ENCODE measurements at regions not wholly inside any gene's neighbourhood (a gene's known extent, or its start where the extent isn't known, plus 50 kb on each side); places are given as distances from the start of the nearest gene placed in this dataset.

- Histone ChIP-seq H3K36me3 (no peaks in the 10 kb centered on the region), H3K4me1 (no peaks in the 10 kb centered on the region), H3K27me3 (no peaks in the 10 kb centered on the region), H3K4me3 (no peak overlapping the region), H3K9me3 (peaks cover 0 to 32% (median 0%) of the 10 kb centered on the region in 4 donors), H3K27ac (no peak overlapping the region)
- TF ChIP-seq POLR2A (IDR thresholded peaks at IDR 0.05) (no peak), EP300 (IDR thresholded peaks at IDR 0.05) (no peak), CTCF (IDR thresholded peaks at IDR 0.05) (no peak)
- no peak for DNase-seq (ENCODE audit: low spot score in 2 of 2)
- WGBS, 2 donors, result 77 to 84% methylated on average over 3 of the region's 3 CpGs
Observed at GRCh38 chr11:70838198-70838597, 414.2 kb downstream of the SHANK2 start.

- peaks cover 0 to 32% (median 0%) of the 10 kb centered on the region in 4 donors for H3K9me3 ChIP-seq
- H3K36me3 ChIP-seq, result no peaks in the 10 kb centered on the region
- no peak overlapping the region for H3K4me3 ChIP-seq
- WGBS, 2 donors, result 87 to 91% methylated on average over 10 of the region's 10 CpGs
- H3K27me3 ChIP-seq, result no peaks in the 10 kb centered on the region
- no peaks in the 10 kb centered on the region for H3K4me1 ChIP-seq
- TF ChIP-seq CTCF (IDR thresholded peaks at IDR 0.05) (no peak), EP300 (IDR thresholded peaks at IDR 0.05) (no peak), POLR2A (IDR thresholded peaks at IDR 0.05) (no peak)
- DNase-seq (ENCODE audit: low spot score in 2 of 2), result no peak
- H3K27ac ChIP-seq, result no peak overlapping the region
Observed at GRCh38 chr11:70839851-70840250, 412.5 kb downstream of the SHANK2 start.

GRCh38 chr11:70841264-70841663, 411.1 kb downstream of the SHANK2 start:
- TF ChIP-seq EP300 (IDR thresholded peaks at IDR 0.05) (no peak), POLR2A (IDR thresholded peaks at IDR 0.05) (no peak), CTCF (IDR thresholded peaks at IDR 0.05) (no peak)
- Histone ChIP-seq H3K27me3 (no peaks in the 10 kb centered on the region), H3K4me3 (no peak overlapping the region), H3K36me3 (no peaks in the 10 kb centered on the region), H3K27ac (no peak overlapping the region), H3K4me1 (no peaks in the 10 kb centered on the region), H3K9me3 (peaks cover 0 to 42% (median 0%) of the 10 kb centered on the region in 4 donors)
- no peak for DNase-seq (ENCODE audit: low spot score in 2 of 2)
- 81 to 93% methylated on average over 7 to 8 of the region's 8 CpGs for WGBS, 2 donors

GRCh38 chr11:70842256-70842655, 410.1 kb downstream of the SHANK2 start:
- Histone ChIP-seq H3K4me3 (no peak overlapping the region), H3K27ac (no peak overlapping the region), H3K36me3 (no peaks in the 10 kb centered on the region), H3K9me3 (peaks cover 0 to 43% (median 0%) of the 10 kb centered on the region in 4 donors), H3K27me3 (no peaks in the 10 kb centered on the region), H3K4me1 (no peaks in the 10 kb centered on the region)
- WGBS, 2 donors, result 70 to 84% methylated on average over 4 to 6 of the region's 6 CpGs
- no peak for DNase-seq (ENCODE audit: low spot score in 2 of 2)
- TF ChIP-seq CTCF (IDR thresholded peaks at IDR 0.05) (no peak), EP300 (IDR thresholded peaks at IDR 0.05) (no peak), POLR2A (IDR thresholded peaks at IDR 0.05) (no peak)

- Histone ChIP-seq H3K9me3 (peaks cover 0 to 40% (median 0%) of the 10 kb centered on the region in 4 donors), H3K4me3 (no peak overlapping the region), H3K4me1 (no peaks in the 10 kb centered on the region), H3K27me3 (no peaks in the 10 kb centered on the region), H3K36me3 (no peaks in the 10 kb centered on the region), H3K27ac (no peak overlapping the region)
- no peak for DNase-seq (ENCODE audit: low spot score in 2 of 2)
- 76 to 94% methylated on average over 3 to 12 of the region's 14 CpGs for WGBS, 2 donors
- no peak for TF ChIP-seq POLR2A (IDR thresholded peaks at IDR 0.05)
- no peak for TF ChIP-seq EP300 (IDR thresholded peaks at IDR 0.05)
- no peak for TF ChIP-seq CTCF (IDR thresholded peaks at IDR 0.05)
Observed at GRCh38 chr11:70842701-70843100, 409.7 kb downstream of the SHANK2 start.
